HG03575 (cell line): ENCODE measurements at regions not wholly inside any gene's neighbourhood (a gene's known extent, or its start where the extent isn't known, plus 50 kb on each side); places are given as distances from the start of the nearest gene placed in this dataset.

Source experiments
- ATAC-seq: cut with Tn5 transposase; IDR thresholded peaks from one replicate; pipeline ENCODE4 v1.9.1; 2021; ENCODE audit not compliant: unreplicated experiment, insufficient number of reproducible peaks, low FRiP score; ENCODE audit errors: extremely low read depth

- ATAC-seq = no peak
These were observed 1476.0 kb downstream of the TBC1D22A start for GRCh38 chr22:48238284-48238915.

GRCh38 chr22:48237466-48238283 is 1475.2 kb downstream of the TBC1D22A start:
- no peak for ATAC-seq

- no peak for ATAC-seq
These were observed 1473.8 kb downstream of the TBC1D22A start for GRCh38 chr22:48236261-48236660.

- ATAC-seq = no peak
These were observed 1473.3 kb downstream of the TBC1D22A start for GRCh38 chr22:48235744-48236143.

GRCh38 chr22:48234011-48234410 is 1471.6 kb downstream of the TBC1D22A start:
- no peak for ATAC-seq

- ATAC-seq = no peak
These were observed 1471.1 kb downstream of the TBC1D22A start for GRCh38 chr22:48233586-48233985.

GRCh38 chr22:48228468-48228867 is 1466.0 kb downstream of the TBC1D22A start:
- ATAC-seq = no peak

- ATAC-seq = no peak
These were observed 1465.0 kb downstream of the TBC1D22A start for GRCh38 chr22:48227341-48228018.

- ATAC-seq = no peak
These were observed 1463.9 kb downstream of the TBC1D22A start for GRCh38 chr22:48226026-48227013.

GRCh38 chr22:48224332-48224731 is 1461.9 kb downstream of the TBC1D22A start:
- ATAC-seq = no peak

- no peak for ATAC-seq
These were observed 1461.2 kb downstream of the TBC1D22A start for GRCh38 chr22:48223488-48224190.

GRCh38 chr22:48222742-48223487 is 1460.5 kb downstream of the TBC1D22A start:
- no peak for ATAC-seq

GRCh38 chr22:48218889-48219420 is 1456.5 kb downstream of the TBC1D22A start:
- ATAC-seq = no peak

GRCh38 chr22:48217596-48217995 is 1455.1 kb downstream of the TBC1D22A start:
- ATAC-seq = no peak

- no peak for ATAC-seq
These were observed 1450.3 kb downstream of the TBC1D22A start for GRCh38 chr22:48212727-48213126.

- ATAC-seq = no peak
These were observed 1448.4 kb downstream of the TBC1D22A start for GRCh38 chr22:48210812-48211211.

GRCh38 chr22:48210198-48210580 is 1447.7 kb downstream of the TBC1D22A start:
- ATAC-seq = no peak
